Retinal pigment epithelial cell (primary cell): ENCODE measurements at regions not wholly inside any gene's neighbourhood (a gene's known extent, or its start where the extent isn't known, plus 50 kb on each side); places are given as distances from the start of the nearest gene placed in this dataset.
"Not testable (repeated sequence)": the region's sequence is repeated elsewhere in the genome, so short reads cannot be mapped to it uniquely, and the experiment has no call there.

Experiments
- DNase-seq: peaks from one replicate; pipeline ENCODE4 v3.0.0-alpha.2; 2010; ENCODE audit warnings: low read depth
- H3K4me3 ChIP-seq: 2 replicates; pipeline ENCODE4 v1.5.1; 2011; ENCODE audit warnings: mild to moderate bottlenecking, low read length, control low read depth, moderate library complexity
- TF ChIP-seq, protein P1 (sequence below): conservative IDR thresholded peaks from 2 replicates; pipeline ENCODE4 v1.5.1; 2011; ENCODE audit warnings: low read depth, low read length, control low read depth, inconsistent platforms

DNA sequence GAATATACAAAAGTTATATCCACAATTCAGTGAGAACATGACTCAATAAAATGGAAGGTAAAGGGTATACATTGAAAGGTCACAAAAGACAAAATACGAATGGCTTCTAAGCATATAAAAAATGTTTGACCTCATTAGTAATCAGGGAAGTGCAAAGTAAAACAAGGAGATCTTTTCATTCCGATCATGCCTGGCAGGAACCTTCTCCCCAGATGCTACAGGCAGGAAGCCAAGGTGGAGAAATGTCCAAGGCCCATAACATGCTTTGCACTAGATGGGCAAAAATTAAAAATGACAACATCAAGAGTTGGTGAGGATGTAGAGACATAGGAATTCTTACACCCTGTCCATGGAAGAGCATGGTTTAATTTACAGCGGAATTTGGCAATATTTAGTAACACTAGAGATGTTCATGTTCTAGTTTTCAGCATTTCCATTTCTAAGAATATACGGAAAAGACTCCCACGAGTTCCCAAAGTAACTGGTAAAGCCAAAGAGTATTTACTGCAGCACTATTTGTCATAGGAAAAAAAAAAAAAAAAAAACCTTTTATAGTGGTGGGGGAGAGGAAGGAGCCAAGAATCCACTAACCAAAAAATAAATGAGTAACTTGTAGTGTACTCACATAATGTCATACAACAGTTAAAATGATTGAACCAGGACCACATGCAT is 184.5 kb upstream of the KAZN start:
- H3K4me3 ChIP-seq: no peak overlapping the region
- DNase-seq: peak; percentile 43
- TF ChIP-seq, protein P1, sequence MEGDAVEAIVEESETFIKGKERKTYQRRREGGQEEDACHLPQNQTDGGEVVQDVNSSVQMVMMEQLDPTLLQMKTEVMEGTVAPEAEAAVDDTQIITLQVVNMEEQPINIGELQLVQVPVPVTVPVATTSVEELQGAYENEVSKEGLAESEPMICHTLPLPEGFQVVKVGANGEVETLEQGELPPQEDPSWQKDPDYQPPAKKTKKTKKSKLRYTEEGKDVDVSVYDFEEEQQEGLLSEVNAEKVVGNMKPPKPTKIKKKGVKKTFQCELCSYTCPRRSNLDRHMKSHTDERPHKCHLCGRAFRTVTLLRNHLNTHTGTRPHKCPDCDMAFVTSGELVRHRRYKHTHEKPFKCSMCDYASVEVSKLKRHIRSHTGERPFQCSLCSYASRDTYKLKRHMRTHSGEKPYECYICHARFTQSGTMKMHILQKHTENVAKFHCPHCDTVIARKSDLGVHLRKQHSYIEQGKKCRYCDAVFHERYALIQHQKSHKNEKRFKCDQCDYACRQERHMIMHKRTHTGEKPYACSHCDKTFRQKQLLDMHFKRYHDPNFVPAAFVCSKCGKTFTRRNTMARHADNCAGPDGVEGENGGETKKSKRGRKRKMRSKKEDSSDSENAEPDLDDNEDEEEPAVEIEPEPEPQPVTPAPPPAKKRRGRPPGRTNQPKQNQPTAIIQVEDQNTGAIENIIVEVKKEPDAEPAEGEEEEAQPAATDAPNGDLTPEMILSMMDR: no peak

DNA sequence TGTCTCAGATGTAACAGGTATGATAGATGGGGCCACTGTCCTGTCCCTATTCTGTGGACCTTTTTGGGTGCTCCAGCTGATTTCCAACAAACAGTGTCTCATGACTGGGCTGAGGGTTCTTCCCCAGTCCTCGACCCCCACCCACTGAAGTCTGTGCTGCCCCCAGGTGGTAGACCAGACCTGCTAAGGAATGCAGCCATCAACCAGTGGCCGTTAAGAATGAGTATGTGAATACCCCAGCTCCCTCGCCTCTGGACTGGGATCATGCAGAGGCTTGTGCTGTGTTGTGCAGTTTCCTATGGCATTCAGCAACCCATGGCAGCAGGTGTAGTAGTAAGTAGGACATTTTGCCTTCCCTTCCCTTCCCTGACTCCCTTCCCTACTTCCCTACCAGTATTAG is 183.1 kb upstream of the KAZN start:
- H3K4me3 ChIP-seq: no peak overlapping the region
- TF ChIP-seq, protein P1: peak; percentile 14
- no peak for DNase-seq

DNA sequence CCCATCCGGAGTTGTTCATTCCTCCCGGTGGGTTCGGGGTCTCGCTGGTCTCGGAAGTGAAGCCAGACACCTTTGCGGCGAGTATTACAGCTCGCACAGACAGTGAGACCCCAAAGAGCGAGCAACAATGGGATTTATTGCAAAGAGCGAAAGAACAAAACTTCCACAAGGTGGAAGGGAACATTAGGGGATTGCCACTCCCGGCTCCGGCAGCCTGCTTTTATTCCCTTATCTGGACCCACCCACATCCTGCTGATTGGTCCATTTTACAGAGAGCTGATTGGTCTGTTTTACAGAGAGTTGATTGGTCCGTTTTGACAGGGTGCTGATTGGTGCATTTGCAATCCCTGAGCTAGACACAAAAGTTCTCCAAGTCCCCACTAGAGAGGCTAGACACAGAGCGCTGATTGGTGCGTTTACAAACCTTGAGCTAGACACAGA is 178.7 kb upstream of the KAZN start:
- not testable (repeated sequence) for H3K4me3 ChIP-seq, DNase-seq

DNA sequence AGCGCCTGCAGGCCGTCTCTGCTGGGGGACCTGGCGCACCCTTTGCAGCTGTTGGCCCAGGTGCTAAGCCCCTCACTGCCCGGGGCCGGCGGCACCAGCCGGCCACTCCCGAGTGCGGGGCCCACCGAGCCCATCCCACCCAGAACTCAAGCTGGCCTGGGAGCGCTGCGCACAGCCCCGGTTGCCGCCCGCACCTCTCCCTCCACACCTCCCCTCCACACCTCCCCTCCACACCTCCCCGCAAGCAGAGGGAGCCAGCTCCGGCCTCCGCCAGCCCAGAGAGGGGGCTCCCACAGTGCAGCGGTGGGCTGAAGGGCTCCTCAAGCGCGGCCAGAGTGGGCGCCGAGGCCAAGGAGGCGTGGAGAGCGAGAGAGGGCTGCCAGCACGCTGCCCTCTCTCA is 177.8 kb upstream of the KAZN start:
- TF ChIP-seq, protein P1: no peak
- DNase-seq: no peak
- no peak overlapping the region for H3K4me3 ChIP-seq

DNA sequence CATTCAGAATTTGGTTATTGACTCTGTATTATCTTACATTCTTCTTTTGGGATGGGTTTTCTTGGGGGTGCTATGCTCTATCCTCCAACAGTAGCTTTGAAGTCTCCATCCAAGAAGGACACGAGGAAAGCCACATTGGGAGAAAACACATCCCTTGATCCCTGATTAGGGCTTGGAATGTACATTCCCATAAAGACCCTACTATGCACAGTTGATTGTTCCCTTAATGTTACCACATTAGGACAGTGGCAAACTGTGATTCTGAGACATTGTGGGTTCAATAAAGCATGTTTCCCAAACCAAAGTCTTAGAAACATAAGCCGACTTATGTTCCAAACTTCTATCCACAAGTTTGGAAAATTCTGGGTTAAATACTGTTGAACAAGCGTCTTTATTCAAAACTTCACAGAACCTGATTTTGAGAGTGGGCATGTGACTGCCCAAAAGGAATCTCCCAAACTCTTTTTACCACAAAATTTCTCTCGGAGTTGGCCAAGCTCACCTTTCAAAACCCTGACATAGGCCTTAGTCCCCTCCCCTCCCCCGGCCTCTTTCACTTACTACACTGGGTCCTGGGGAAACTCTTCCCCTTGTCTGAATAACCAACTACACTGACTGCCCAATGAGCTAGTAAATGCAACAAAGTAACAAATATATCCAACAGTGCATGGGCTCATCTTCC is 177.0 kb upstream of the KAZN start:
- TF ChIP-seq, protein P1: no peak
- no peak for DNase-seq
- no peak overlapping the region for H3K4me3 ChIP-seq

DNA sequence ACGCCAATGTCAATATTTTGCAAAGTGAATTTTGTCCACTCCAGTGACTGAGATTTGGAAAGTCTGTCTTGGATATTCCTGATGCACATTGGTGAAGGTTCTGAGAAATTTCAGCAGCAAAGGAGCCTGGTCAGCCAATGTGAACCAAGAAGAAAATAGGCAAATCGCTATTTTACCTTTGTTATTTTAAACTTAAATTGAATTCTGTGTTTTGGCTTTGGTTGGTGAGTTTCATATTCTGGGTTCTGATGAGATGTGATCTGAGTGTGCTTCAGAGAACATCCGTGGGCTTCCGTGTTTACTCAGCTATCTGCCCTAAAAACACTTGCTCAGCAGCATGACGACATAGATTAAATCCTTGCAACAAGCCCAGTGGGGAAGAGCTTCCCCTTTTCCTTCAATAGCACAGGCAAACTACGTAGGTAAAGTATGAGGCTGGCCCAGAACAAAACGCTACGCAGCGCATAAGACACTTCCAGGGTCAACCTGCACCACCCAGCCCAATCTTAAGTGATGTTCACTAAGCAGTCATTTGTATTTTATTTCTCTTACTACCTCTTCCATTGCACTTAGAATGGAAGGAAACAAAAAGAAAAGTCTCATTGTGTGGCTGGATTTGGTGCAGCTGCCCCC is 176.4 kb upstream of the KAZN start:
- TF ChIP-seq, protein P1: no peak
- H3K4me3 ChIP-seq: no peak overlapping the region
- no peak for DNase-seq

DNA sequence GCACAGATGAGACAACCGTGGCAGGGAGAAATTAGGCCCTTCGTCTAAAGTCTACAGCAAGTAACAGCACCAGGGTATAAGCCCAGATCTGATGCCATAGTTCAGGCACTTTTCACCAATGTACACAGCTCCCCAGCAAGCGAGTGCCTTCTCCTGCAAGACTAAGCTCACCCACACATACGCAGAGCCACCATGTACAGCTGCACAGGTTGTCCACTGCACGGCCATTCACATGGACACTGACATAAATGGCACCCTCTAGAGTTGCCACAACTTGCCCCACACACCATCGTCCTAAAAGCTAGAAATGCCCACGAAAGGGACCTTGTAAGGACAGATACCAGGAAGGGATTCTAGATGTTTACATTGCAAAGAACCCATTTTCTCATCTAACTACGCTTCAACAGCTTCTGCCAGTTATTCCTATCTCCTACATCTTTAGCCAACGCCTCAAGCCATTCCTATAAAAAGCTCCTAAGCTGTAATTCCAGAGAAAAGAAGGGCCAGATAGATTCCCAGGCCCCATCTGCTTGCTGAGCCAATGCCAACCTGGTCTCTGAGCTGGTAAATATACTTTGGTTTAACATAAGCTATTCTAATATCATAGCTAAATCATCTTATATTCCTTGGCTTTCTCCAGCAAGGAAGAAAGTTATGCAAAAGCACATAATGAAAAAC is 174.0 kb upstream of the KAZN start:
- TF ChIP-seq, protein P1: no peak
- H3K4me3 ChIP-seq: no peak overlapping the region
- no peak for DNase-seq
